ENCODE measurements at regions not wholly inside any gene's neighbourhood (a gene's known extent, or its start where the extent isn't known, plus 50 kb on each side); places are given as distances from the start of the nearest gene placed in this dataset.

- in situ Hi-C loops (cut with HindIII; ENCODE audit: low sequenced_read_pairs): no loop called here
Observed at GRCh38 chr5:3654515-3654914, 58.9 kb downstream of the IRX1 start.

DNA sequence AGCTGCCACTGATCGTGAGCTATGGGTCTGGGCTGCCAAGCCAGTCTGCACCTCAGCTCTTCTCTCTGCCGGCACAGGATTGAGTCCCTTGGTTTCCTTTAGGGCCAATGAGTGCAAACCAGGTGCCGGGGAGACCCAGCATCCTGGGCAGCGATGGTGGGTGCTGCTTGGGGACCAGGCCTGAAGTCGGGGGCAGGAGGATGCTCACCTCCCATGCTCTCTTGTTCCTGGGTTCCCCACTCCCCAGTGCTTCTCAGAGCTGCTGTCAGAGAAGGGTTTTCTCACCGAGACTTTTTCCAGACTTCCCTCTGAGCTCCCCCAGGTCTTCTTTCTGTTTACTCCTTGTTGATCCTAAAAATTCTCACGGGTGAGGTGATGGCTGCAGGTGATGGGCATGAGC, 61.2 kb downstream of the IRX1 start:
- in situ Hi-C loops (cut with HindIII; ENCODE audit: low sequenced_read_pairs): no loop called here

GRCh38 chr5:3657364-3658022, 61.9 kb downstream of the IRX1 start:
- in situ Hi-C loops (cut with HindIII; ENCODE audit: low sequenced_read_pairs): no loop called here

GRCh38 chr5:3658929-3659328, 63.3 kb downstream of the IRX1 start:
- in situ Hi-C loops (cut with HindIII; ENCODE audit: low sequenced_read_pairs): no loop called here

DNA sequence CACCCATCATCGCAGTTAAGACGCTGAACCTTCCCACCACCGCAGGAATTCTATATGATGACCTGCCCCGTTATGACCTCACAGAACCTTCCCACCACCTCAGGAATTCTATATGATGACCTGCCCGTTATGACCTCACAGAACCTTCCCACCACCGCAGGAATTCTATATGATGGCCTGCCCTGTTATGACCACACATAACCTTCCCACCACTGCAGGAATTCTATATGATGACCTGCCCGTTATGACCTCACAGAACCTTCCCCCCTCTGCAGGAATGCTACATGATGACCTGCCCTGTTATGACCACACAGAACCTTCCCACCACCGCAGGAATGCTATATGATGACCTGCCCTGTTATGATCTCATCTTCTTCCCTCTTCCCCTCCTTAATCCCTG, 64.3 kb downstream of the IRX1 start:
- in situ Hi-C loops (cut with HindIII; ENCODE audit: low sequenced_read_pairs): no loop called here

GRCh38 chr5:3660630-3661029, 65.0 kb downstream of the IRX1 start:
- in situ Hi-C loops (cut with HindIII; ENCODE audit: low sequenced_read_pairs): no loop called here

GRCh38 chr5:3661755-3662296, 66.2 kb downstream of the IRX1 start:
- in situ Hi-C loops (cut with HindIII; ENCODE audit: low sequenced_read_pairs): no loop called here

DNA sequence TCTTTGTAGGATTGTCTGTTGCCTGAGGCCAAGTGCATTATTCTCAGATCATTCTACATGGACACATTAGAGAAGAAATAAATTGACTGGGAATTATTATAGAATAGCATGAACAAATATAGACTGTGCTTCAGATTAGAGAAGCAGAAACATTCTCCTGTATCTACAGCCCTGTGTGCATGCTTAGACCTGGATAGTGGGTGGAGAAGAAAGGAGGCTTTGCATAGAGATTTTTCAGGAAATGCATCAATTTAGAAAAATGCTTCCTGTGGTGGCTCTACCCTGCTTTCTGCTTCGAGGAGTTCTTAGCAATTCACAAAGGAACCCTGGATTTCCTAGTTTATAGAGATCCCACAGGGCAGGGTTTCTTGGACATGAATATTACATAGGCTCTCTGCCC, 66.7 kb downstream of the IRX1 start:
- in situ Hi-C loops (cut with HindIII; ENCODE audit: low sequenced_read_pairs): no loop called here

DNA sequence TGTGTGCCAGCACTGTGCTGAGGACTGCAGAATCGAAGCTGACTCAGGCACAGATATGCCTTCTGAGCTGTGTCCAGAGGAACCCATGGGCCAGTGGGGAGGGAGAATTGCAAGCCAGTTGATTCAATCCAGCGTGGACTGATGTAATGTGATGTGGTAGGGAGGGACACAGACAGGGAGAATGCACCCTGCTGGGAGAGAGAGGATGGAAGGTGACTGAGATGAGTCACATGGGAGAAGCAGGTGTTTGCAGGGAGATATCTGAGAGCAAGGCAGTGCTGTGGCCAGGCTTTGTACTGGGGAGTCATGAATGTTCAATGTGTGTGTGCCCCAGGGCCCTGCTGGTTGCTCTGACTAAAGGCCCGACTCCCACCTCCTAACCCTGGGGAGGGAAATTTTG, 75.7 kb downstream of the IRX1 start:
- in situ Hi-C loops (cut with HindIII; ENCODE audit: low sequenced_read_pairs): no loop called here

GRCh38 chr5:3678801-3679200, 83.2 kb downstream of the IRX1 start:
- in situ Hi-C loops (cut with HindIII; ENCODE audit: low sequenced_read_pairs): no loop called here

GRCh38 chr5:3680821-3681220, 85.2 kb downstream of the IRX1 start:
- in situ Hi-C loops (cut with HindIII; ENCODE audit: low sequenced_read_pairs): no loop called here

GRCh38 chr5:3684118-3684517, 88.5 kb downstream of the IRX1 start:
- in situ Hi-C loops (cut with HindIII; ENCODE audit: low sequenced_read_pairs): no loop called here

GRCh38 chr5:3684771-3685354, 89.2 kb downstream of the IRX1 start:
- in situ Hi-C loops (cut with HindIII; ENCODE audit: low sequenced_read_pairs): no loop called here

GRCh38 chr5:3694819-3695218, 99.2 kb downstream of the IRX1 start:
- in situ Hi-C loops (cut with HindIII; ENCODE audit: low sequenced_read_pairs): no loop called here

- in situ Hi-C loops (cut with HindIII; ENCODE audit: low sequenced_read_pairs): no loop called here
Observed at GRCh38 chr5:3695818-3696217, 100.2 kb downstream of the IRX1 start.

- in situ Hi-C loops (cut with HindIII; ENCODE audit: low sequenced_read_pairs): no loop called here
Observed at GRCh38 chr5:3698412-3698811, 102.8 kb downstream of the IRX1 start.

GRCh38 chr5:3701694-3702093, 106.1 kb downstream of the IRX1 start:
- in situ Hi-C loops (cut with HindIII; ENCODE audit: low sequenced_read_pairs): no loop called here

DNA sequence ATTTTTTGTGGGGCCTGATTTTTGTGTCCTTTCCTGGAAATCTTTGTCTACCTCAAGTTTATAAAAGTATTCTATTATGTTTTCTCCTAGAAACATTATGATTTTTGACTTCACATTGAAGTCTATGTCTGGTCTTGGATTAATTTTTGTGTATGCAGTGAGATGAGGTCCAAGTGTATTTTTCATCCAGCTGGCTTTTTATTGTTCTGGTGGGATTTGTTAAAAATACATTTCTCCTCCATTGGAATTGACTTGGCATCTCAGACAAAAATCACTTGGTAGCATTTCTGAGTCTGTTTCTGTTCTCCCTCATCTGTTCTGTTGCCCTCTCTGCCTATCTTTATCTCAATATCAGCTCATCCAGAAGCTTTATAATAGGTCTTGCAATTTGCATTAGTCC, 109.0 kb downstream of the IRX1 start:
- in situ Hi-C loops (cut with HindIII; ENCODE audit: low sequenced_read_pairs): no loop called here

- in situ Hi-C loops (cut with HindIII; ENCODE audit: low sequenced_read_pairs): no loop called here
Observed at GRCh38 chr5:3709068-3709716, 113.6 kb downstream of the IRX1 start.

- in situ Hi-C loops (cut with HindIII; ENCODE audit: low sequenced_read_pairs): no loop called here
Observed at GRCh38 chr5:3709717-3710348, 114.2 kb downstream of the IRX1 start.

- in situ Hi-C loops (cut with HindIII; ENCODE audit: low sequenced_read_pairs): no loop called here
Observed at GRCh38 chr5:3715062-3715461, 119.4 kb downstream of the IRX1 start.

DNA sequence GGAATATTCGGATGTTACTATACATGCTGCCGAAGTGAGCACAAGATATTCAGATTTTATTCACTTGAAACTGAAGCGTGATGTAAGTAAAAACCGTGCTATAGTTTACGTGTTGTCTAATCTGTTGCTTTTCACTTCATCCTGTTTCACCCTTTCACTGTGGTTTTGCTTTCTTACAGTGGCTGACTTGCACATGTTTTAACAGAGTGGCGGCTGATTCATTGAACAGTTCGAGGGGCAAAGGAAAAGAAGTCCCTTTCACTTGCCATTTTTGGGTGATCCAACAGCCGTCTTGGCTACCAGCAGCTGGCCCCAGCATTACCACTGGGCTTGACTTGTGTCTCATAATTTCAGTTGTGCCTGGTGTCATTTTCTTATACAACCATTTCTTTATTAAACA, 134.0 kb downstream of the IRX1 start:
- in situ Hi-C loops (cut with HindIII; ENCODE audit: low sequenced_read_pairs): no loop called here
